Left forelimb (tissue), 1 donor: ENCODE measurements at regions not wholly inside any gene's neighbourhood (a gene's known extent, or its start where the extent isn't known, plus 50 kb on each side); places are given as distances from the start of the nearest gene placed in this dataset.

Experiments
- DNase-seq: peaks from one replicate; pipeline ENCODE4 v3.0.0-alpha.2; 2018; ENCODE audit warnings: low spot score

GRCh38 chr15:93870583-93870982 lies 360.8 kb upstream of the MCTP2 start:
- no peak for DNase-seq

- DNase-seq = no peak
Measured at GRCh38 chr15:93866948-93867347, 364.4 kb upstream of the MCTP2 start.

DNA sequence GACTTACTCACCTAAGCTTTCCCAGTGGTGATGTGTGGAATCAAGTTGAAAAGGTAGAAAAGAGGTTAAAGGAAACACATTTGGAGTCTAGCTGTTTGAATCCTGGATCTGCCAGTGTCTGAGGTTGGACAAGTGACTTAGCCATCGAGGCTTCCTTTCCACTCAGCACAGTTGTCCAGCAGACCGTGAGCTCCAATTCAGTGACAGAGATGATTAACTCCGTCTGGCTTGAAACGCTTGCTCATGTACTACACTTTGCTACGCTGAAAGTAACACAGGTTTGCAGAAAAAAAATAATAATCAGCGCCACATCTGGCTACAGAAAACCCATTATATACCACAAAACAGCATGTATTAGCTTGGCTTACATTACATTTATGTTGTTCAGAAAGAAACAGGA lies 364.9 kb upstream of the MCTP2 start:
- no peak for DNase-seq

- DNase-seq = no peak
Measured at GRCh38 chr15:93865586-93865985, 365.8 kb upstream of the MCTP2 start.

DNA sequence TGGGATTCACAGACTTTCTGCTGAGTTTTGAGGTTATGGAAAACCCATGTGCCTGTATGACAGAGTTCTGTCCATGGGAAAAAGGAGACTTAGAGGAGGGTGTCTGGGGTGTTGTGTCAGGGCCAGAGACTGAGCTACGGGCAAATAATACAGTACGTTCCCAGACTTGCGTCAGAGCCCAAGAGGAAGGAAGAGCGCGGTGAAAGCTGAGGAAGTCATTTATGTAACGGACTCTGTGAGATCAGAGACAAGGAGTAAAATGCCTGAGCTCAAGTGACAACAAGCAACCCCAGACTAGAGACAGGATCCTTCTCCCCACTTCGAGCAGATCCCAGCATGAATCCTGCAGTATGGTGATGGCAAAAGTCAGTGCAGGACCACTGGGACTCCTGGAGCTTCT lies 368.6 kb upstream of the MCTP2 start:
- no peak for DNase-seq

GRCh38 chr15:93861956-93862741 lies 369.2 kb upstream of the MCTP2 start:
- no peak for DNase-seq

DNA sequence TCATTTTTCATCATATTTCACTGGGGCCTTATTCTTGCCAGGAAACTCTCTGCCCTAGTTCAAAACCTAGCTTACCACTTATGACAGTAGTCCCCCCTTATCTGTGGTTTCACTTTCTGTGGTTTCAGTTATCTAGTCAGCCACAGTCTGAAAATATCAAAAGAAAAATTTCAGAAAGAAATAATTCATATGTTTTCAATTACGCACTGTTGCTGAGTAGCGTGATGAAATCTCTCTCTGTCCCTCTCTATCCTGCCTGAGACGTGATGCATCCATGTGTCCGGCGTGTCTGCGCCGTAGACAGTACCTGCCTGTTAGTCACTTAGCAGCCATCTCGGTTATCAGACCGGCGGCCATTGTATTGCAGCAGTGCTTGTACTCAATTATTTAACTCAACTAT lies 369.9 kb upstream of the MCTP2 start:
- no peak for DNase-seq

GRCh38 chr15:93860701-93861100 lies 370.7 kb upstream of the MCTP2 start:
- DNase-seq = no peak

DNA sequence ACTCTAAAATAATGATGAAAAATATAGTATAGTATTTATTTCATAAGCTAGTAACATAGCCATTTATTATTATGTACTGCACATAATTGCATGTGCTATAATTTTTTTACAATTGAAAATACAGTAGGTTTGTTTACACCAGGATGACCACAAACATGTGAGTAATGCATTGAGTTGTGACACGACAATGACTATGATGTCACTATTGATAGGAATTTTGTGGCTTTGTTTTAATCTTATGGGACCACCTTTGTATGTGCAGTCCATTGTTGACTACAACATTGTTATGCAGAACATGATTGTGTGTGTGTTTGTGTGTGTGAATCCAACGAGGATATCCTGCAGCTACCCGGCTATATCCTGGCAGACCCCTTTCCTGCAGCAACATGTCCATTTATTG lies 372.2 kb upstream of the MCTP2 start:
- DNase-seq = no peak

- DNase-seq = no peak
Measured at GRCh38 chr15:93855181-93855826, 376.1 kb upstream of the MCTP2 start.

- DNase-seq = no peak
Measured at GRCh38 chr15:93854088-93854487, 377.3 kb upstream of the MCTP2 start.

DNA sequence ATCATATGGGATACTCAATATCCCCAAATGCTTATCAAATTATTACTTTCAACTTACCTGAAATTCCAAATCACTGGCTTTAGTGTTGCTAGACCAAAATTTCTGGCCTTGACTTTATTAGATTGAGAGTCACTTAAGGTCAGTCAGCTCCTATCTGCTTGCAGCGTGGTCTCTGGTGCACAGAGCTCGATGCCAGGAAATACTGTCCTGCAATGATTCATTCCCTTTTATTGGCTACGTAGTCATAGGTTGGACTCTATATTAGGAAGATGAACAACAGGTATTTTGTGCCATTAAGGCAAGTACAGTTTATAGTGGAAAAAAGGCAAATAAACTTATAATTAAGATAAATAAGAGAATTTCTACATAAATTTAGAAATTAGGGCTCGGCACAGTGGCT lies 378.6 kb upstream of the MCTP2 start:
- no peak for DNase-seq

GRCh38 chr15:93848490-93848889 lies 382.9 kb upstream of the MCTP2 start:
- no peak for DNase-seq

DNA sequence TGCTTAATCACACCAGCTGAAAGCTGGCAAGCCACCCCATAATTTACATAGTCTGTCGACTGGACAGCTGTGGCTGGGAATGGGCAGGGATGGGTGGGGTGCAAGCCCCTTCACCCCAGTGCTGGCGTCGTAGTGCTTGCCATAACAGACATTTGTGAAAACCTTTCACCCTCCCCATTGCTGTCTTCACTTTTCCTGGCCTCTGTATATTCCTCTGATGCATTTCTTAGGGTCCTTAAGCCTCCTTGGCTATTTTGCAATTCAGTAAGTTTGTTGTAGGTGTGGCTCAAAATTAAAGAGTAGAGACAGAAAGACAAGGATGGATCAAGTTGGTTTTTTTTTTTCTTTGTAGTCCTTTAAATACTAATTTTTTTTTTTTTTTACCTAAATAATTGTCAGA lies 383.3 kb upstream of the MCTP2 start:
- no peak for DNase-seq

- no peak for DNase-seq
Measured at GRCh38 chr15:93846148-93846547, 385.2 kb upstream of the MCTP2 start.

DNA sequence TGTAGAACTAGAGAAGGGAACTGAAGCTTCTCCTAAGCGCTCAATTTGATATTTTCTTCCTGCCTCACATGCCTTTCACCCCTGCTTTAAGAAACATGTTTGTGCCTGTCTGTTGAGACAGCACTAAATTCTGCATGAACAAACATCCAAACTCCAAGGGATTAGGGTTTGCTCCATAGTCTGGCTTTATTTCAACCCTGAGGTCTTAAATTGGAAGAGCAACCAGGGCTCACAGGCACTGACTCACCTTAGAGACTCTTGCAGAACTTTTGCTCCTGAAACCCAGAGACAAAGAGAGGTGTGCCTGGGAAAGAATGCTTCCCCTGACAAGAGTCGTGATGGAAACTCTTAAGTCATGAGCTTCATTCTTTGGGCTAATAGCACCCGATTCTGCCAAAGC lies 393.9 kb upstream of the MCTP2 start:
- DNase-seq = no peak

DNA sequence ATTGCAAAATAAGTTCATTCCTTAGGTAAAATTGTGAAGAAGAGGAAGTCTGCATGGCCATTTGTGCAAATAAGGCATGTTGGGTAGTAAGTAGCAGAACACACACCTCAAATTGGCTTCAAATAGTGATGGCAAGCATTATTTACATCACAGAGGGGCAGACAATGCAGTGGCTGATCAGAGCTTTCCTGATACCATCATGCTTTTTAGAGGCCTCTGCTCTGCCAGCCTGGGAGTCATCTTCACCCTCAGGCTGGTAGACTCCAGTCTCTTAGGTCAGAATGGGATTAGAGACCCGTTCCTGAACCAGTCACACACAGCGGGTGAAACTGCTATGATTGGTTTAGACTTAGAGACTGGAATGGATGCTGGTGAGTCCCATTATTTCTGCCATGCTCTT lies 396.0 kb upstream of the MCTP2 start:
- DNase-seq = no peak

DNA sequence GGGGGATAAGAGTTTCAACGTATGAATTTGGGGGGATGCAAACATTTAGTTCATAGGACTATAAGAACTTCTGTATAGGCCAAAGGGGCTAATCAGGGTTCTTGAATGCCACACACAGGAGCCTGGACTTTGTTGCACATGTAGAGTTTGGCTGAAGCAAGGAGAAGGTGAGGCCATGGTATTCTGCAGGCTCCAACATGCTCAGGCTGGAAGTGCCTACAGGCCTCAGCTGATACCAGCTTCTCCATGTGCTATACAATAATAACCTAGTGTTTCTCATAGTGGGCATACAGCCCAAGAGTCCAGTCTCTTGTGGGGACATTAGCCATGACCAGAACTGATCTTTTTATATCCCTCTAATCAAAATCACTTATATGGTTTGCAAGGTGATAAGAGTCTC lies 399.7 kb upstream of the MCTP2 start:
- DNase-seq = no peak

DNA sequence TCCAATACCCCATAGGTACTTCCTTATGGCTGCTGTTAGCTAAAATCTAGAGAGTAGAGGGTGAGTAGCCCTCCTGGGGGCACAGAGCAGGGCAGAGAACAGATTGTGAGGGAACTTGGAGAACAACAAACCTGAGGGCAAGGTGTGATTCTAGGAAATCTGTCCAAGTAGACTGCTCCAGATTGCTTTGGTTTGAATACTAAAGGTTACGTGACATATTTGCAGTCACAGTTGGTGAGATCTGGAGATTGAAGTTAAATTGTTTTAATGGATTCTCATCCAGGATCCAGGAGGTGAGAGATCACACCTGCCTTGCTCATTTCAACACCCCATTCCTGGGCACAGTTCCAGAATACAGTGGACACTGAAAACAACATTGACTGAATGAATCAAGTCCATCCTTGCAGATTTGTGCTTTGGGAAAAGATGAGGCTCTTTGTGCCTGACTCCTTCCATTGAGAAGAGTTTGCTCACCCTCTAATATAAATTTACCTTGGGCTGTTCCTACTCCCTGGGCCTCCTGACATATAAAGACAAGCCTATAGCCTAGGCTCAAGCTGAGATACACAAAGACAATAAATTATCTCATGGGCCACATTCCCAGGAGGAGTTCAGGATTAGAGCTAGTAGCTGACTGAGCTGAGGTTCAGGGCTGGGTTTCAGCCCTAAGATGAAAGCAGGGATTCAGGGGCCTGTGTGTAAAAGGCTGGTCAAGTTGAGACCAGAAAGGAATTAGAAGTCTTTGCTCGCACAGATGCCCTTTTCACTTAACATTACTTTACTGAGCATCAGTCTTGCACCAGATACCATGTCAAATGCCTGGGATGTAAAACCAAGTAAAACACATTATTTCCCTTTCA lies 400.9 kb upstream of the MCTP2 start:
- DNase-seq = no peak

- no peak for DNase-seq
Measured at GRCh38 chr15:93829115-93829870, 402.1 kb upstream of the MCTP2 start.

GRCh38 chr15:93826790-93827189 lies 404.6 kb upstream of the MCTP2 start:
- peak; percentile 75 for DNase-seq

- DNase-seq = no peak
Measured at GRCh38 chr15:93826293-93826692, 405.1 kb upstream of the MCTP2 start.
